ENCODE measurements at regions not wholly inside any gene's neighbourhood (a gene's known extent, or its start where the extent isn't known, plus 50 kb on each side); places are given as distances from the start of the nearest gene placed in this dataset.

GRCh38 chr12:28618171-28618570 lies 427.9 kb downstream of the CCDC91 start:
- Histone ChIP-seq H3K36me3 (no peaks in the 10 kb centered on the region), H3K4me1 (no peaks in the 10 kb centered on the region), H4K20me1 (ENCODE audit: low read depth) (no peaks in the 10 kb centered on the region), H2AFZ (replicated peaks) (no peak overlapping the region), H3K9me3 (ENCODE audit: low read depth) (no peaks in the 10 kb centered on the region), H3F3A (ENCODE audit: low read depth) (no peaks in the 10 kb centered on the region), H3K4me3 (no peak overlapping the region), H3K9ac (no peak overlapping the region), H3K79me2 (ENCODE audit: low read depth) (no peaks in the 10 kb centered on the region), H3K27me3 (no peaks in the 10 kb centered on the region), H3K27ac (no peak overlapping the region), H3K4me2 (no peak overlapping the region)
- H3K4me1 Mint-ChIP-seq, result no peaks in the 10 kb centered on the region
- peaks cover 4% of the 10 kb centered on the region for H3K9me3 Mint-ChIP-seq
- TF ChIP-seq EZH2phosphoT487 (IDR thresholded peaks at IDR 0.05) (no peak), CTCF (IDR thresholded peaks at IDR 0.05) (no peak), EZH2 (IDR thresholded peaks at IDR 0.05) (no peak)
- H3K36me3 Mint-ChIP-seq, result no peaks in the 10 kb centered on the region
- H3K4me3 Mint-ChIP-seq, result no peak overlapping the region
- H3K27me3 Mint-ChIP-seq (ENCODE audit: insufficient read depth, low read depth), result no peaks in the 10 kb centered on the region
- no peak overlapping the region for H3K27ac Mint-ChIP-seq
- DNase-seq (ENCODE audit: low spot score), result no peak

DNA sequence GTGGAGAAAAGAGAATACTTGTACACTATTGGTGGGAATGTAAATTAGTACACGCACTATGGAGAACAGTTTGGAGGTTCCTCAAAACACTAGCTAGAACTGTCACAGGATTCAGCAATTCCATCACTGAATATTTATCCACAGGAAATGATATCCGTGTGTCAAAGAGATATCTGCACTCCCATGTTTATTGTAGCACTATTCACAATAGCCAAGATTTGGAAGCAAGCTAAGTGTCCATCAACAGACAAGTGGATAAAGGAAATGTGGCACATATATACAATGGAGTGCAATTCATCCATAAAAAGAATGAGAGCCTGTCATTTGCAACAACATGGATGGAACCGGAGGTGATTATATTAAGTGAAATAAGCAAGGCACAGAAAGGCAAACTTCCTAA lies 428.5 kb downstream of the CCDC91 start:
- no peaks in the 10 kb centered on the region for H3K9me3 ChIP-seq (ENCODE audit: low read depth)
- no peak overlapping the region for H3K4me3 Mint-ChIP-seq
- H2AFZ ChIP-seq (replicated peaks), result no peak overlapping the region
- H3K27ac Mint-ChIP-seq, result no peak overlapping the region
- no peak overlapping the region for H3K4me3 ChIP-seq
- H3K79me2 ChIP-seq (ENCODE audit: low read depth), result no peaks in the 10 kb centered on the region
- H3K27ac ChIP-seq, result no peak overlapping the region
- H3K9ac ChIP-seq, result no peak overlapping the region
- H3K27me3 Mint-ChIP-seq (ENCODE audit: insufficient read depth, low read depth), result no peaks in the 10 kb centered on the region
- H3F3A ChIP-seq (ENCODE audit: low read depth), result no peaks in the 10 kb centered on the region
- H3K4me1 ChIP-seq, result no peaks in the 10 kb centered on the region
- H3K36me3 ChIP-seq, result no peaks in the 10 kb centered on the region
- no peaks in the 10 kb centered on the region for H3K27me3 ChIP-seq
- no peak for TF ChIP-seq CTCF (IDR thresholded peaks at IDR 0.05)
- no peak for TF ChIP-seq EZH2phosphoT487 (IDR thresholded peaks at IDR 0.05)
- TF ChIP-seq EZH2 (IDR thresholded peaks at IDR 0.05), result no peak
- H4K20me1 ChIP-seq (ENCODE audit: low read depth), result no peaks in the 10 kb centered on the region
- no peaks in the 10 kb centered on the region for H3K36me3 Mint-ChIP-seq
- H3K9me3 Mint-ChIP-seq, result peaks cover 4% of the 10 kb centered on the region
- no peak for DNase-seq (ENCODE audit: low spot score)
- no peak overlapping the region for H3K4me2 ChIP-seq
- H3K4me1 Mint-ChIP-seq, result no peaks in the 10 kb centered on the region

DNA sequence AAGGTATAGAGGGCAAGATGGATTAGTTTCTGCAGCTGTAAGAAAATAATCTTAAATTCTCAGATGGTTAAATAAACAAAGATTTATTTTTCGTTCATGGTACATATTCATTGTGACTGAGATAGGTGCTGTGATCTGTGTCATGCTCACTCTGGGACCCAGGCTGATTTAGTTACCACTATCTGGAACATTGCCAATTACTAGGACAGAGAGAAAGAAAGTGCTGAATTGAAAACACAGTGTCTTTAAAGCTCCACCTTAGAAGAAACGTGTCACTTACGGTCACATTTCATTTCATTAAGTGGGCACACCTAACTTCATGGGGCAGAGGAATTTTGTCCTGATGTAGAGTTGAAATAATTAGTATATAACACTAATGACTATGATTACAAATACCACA lies 430.0 kb downstream of the CCDC91 start:
- H3K9me3 Mint-ChIP-seq, result peaks cover 4% of the 10 kb centered on the region

More for the DNA sequence above, 430.0 kb downstream of the CCDC91 start:
- TF ChIP-seq CTCF (IDR thresholded peaks at IDR 0.05) (no peak), EZH2phosphoT487 (IDR thresholded peaks at IDR 0.05) (no peak), EZH2 (IDR thresholded peaks at IDR 0.05) (no peak)
- no peak overlapping the region for H3K9ac ChIP-seq
- H3K36me3 ChIP-seq, result no peaks in the 10 kb centered on the region
- no peak overlapping the region for H3K27ac ChIP-seq
- Mint-ChIP-seq H3K27ac (no peak overlapping the region), H3K36me3 (no peaks in the 10 kb centered on the region), H3K4me3 (no peak overlapping the region), H3K27me3 (ENCODE audit: insufficient read depth, low read depth) (no peaks in the 10 kb centered on the region), H3K4me1 (no peaks in the 10 kb centered on the region)
- H3K27me3 ChIP-seq, result no peaks in the 10 kb centered on the region
- H3K4me3 ChIP-seq, result no peak overlapping the region
- no peak overlapping the region for H2AFZ ChIP-seq (replicated peaks)
- DNase-seq (ENCODE audit: low spot score), result no peak
- H3F3A ChIP-seq (ENCODE audit: low read depth), result no peaks in the 10 kb centered on the region
- H4K20me1 ChIP-seq (ENCODE audit: low read depth), result no peaks in the 10 kb centered on the region
- no peaks in the 10 kb centered on the region for H3K4me1 ChIP-seq
- no peaks in the 10 kb centered on the region for H3K9me3 ChIP-seq (ENCODE audit: low read depth)
- H3K79me2 ChIP-seq (ENCODE audit: low read depth), result no peaks in the 10 kb centered on the region
- H3K4me2 ChIP-seq, result no peak overlapping the region
